OCI-M2 (cell line): ENCODE measurements at regions not wholly inside any gene's neighbourhood (a gene's known extent, or its start where the extent isn't known, plus 50 kb on each side); places are given as distances from the start of the nearest gene placed in this dataset.
"Not testable (repeated sequence)": the region's sequence is repeated elsewhere in the genome, so short reads cannot be mapped to it uniquely, and the experiment has no call there.

Experiments used
- DNase-seq: peaks from one replicate; lab custom pipeline; 2025; ENCODE audit not compliant: unreplicated experiment; lab: John Stamatoyannopoulos, UW

DNA sequence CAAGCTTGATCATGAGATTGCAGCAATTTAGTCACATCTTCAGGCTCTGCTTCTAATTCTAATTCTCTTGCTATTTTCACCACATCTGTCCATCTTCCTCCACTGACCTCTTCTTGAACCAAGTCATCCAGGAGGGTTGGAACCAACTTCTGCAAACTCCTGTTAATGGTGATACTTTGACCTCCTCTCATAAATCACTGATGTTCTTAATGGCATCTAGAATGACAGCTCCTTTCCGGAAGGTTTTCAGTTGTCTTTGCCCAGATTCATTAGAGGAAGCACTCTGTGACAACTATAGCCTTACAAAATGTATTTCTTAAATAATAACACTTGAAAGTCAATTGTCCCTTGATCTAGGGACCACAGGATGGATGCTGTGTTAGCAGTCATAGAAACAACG lies 136.2 kb downstream of the IGLL1 start:
- DNase-seq, result not testable (repeated sequence)

DNA sequence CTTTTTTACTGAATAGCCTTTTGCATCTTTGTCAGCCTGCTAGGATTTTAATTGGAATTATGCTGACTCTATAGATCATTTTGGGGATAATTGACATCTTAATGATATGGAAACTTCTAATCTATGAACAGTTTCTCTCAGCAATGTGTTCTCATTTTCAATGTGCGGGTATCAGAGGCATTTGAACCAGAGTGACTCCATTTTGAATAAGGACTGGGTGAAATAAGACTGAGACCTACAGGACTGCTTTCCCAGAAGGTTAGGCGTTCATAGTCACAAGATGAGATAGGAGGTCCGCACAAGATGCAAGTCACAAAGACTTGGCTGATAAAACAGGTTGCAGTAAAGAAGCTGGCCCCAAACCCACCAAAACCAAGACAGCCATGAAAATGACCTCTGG lies 140.5 kb downstream of the IGLL1 start:
- not testable (repeated sequence) for DNase-seq

DNA sequence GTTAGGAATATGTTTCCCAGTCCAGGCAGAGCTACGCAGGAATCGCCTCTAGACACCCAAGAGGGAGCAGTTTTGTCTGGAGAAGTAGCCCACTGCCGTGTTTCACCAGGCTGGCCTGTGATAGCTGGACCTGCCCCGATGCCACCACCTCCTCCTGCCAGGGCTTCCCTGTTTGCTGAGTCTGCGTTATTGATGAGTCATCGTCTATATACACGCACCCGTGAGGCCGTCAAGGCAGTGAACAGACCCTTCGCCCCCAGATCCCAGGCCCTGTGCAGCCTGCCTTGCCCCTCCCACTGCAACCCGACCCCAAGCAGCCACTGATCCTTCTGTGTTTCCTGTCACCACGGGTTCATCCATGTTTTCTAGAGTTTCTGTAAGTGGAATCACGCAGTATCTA lies 141.9 kb downstream of the IGLL1 start:
- DNase-seq, result no peak

DNA sequence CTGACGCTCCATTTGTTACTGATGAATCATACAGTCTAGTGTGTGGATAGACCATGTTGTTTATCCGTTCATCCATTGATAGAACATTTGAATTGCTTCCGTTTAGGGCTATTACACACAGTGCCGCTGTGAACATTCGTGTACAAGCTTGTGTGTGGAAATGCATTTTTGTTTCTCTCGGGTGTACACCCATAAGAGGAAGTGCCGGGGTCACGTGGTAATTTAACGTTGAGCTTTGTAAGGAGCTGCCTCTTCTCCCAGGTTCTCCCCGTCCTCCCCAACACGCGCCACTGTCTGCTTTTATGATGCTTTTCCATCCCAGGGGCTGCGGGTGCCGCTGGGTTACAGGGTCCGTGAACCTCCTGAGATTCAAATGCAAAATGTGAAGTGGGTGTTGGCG lies 142.3 kb downstream of the IGLL1 start:
- DNase-seq, result no peak

DNA sequence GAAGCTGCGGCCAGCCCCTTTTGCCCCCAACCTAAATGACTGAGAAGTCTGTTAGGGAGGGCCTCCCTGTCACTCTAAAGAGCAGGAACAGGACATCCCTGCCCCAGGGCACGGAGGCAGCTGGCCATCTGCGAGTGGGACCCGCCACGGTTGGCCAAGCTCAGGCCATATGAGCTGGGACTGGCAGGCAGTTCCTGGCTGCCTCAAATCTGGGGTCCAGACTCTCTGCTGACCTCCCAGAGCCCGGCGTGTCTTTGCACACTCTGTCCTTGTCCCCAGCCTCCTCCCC lies 143.0 kb downstream of the IGLL1 start:
- DNase-seq, result not testable (repeated sequence)

DNA sequence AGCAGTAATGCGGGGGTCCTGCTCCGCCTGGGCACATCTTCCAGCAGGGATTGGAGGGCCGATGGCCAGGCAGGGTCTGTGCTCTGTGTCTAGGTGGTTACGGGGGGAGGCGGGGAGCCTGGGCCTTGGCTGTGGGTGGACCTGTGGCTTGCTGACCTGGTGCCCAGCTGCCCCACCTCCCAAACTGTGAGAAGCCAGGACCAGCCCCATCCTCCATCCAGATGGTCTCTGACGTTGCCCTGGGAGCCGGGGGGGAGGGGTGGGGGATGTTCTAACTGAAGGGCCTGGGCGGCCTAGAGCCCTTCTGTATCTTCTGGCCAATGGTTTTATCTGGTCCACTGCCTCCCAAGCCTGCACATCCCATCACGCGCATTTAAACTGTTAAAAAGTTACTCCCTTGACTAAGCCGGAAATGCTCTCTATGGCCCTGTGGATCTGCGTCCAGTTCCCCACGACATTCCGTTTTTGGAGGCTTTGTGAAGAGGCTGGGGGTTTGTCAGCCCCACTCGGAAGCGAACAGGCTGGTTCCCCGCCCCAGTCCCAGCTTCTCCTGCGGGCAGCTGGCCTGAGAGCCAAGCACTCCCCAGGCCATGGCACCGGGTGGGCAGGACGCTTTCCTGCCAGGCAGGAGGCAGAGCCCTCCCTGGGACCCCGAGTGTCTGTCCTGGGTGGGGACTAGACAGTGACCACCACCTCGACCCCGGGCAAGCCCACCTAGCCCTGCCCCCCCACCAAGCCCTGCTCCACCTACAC lies 143.6 kb downstream of the IGLL1 start:
- not testable (repeated sequence) for DNase-seq

DNA sequence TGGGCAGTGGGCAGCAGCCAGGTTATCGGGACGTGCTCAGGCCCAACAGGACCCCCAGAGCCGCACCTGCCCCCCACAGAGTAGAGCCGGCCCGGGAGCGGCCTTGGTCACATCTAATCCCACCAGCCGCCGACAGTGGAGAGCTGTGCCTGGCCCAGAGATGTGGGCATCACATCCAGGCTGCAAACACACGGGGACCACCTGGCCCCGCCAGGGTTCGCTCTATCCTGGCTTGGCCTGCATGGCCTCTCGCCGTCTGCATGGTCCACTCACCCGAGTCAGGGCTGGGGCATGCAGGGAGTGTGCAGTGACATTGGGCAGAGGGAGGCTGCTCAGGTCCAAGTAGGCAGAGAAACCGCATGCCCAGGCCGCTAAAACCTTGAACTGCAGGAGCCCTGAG lies 144.9 kb downstream of the IGLL1 start:
- not testable (repeated sequence) for DNase-seq

DNA sequence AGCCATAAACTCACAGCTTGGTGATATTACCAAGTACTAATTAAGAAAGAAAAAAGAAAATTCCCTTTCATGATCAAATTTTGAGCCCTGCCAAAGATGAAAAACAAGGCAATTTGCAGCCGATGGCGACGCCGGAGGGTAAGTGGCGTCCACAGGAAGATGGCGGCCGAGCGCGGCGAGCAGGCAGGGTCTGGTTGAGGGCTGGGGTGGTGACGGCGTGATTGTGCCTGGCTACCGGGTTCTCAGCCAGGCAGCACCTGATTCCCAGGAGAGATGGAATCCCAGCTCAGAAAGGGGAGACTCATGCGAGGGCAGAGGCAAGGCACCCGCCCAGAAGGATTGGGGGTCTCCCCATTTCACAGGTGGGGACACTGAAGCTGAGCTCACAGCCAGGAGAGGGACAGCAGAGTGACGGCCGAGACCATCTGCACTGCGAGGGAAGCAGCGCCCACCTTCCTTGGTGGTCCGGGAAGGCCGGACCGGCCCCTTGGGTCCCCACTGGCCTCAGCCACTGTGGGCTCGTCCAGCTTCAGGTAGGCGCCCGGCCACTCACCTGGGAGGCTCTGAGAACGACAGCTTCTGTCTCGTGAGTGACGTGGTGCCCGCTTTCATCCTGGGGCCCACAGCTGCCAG lies 145.8 kb downstream of the IGLL1 start:
- not testable (repeated sequence) for DNase-seq

DNA sequence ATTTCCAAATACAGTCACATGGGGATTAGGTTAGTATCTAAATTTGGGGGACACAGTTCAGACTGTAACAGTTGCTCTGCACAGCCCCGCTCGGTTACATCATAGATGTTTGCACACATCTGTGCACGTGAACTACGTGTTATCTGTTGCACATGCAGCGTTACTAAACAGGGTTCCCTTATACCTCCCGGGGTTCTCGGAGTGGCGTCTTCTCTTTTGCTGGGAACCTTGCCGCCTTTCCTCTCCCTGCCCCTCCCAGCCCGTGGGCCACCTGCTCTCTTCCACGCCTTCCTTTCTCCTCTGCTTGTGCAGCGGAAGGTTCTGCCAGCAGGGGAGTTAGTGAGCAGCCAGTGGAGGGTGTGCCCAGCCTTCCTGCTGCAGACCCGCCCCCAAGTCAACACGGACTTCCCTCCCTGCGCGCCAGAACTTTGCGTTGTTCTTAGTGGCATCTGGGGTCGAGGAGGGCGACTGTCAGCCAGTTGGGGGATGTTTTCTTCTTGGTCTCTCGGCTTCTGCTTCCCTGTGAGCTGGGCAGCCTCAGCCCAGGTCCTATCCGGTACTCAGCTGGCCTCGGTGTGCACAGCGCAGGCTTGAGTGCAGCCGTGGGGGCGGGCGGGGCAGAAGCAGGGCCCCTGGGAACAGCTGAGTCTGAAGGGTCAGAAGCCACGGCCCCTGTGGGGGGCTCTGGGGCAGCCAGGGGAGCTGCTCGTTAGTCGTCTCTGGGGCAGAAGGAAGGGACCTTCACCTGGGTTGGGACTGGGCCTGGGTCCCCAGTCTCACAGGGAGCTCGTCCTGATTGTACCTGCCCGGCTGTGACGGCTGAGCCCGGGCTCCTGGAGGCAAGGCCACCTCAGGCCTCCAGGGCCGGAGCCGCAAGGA lies 146.7 kb downstream of the IGLL1 start:
- DNase-seq, result not testable (repeated sequence)

DNA sequence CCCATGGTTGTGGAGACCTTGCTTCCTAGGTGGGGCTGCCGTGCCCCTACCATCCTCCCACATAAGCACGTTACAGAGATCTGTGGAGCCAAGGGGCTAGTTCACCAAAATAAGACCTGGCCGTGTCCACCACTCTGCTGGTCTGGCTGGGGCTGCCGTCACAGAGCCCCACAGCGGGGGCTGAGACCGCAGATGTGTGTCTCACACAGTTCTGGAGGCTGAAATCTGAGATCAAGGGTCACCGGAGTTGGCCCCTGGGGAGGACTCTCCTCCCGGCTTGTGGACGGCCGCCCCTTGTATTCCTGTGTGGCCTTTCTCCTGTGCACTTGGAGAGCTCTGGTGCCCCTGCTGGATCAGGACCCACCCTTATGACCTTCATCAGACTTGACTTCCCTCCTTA lies 147.4 kb downstream of the IGLL1 start:
- not testable (repeated sequence) for DNase-seq

DNA sequence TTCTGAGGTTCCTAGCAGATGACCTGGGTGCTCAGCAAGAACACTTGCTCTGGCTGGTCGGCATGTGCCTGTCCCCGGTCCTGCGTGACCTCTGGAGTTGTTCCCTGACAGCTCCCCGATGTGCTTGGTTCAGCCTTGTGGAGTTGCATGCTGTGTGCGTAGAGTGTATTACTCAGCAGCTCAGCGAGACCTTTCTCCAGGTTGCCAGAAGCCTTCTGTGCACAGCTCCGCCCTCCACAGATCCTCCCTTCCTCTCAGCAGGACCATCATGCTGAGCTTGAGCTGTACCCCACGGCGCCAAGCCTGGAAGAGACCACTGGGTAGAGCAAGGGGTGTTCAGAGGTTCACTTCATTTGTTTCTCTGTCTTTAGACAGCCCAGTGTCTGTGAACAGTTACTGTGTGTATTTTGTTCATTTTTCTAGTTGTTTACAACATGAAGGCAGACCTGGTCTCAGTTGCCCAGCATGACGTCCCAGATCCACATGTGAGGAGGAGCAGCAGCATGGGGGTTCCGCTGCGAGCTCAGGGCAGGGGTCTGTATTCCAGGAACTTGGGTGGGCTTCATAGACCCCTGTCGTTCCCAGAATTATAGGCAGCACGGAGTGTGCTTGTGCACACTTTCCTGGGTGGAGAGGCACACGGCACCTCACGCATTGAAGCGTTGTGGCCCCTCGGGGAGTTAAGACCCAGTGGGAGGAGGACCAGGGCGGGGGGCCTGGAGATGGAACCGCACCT lies 148.6 kb downstream of the IGLL1 start:
- no peak for DNase-seq

DNA sequence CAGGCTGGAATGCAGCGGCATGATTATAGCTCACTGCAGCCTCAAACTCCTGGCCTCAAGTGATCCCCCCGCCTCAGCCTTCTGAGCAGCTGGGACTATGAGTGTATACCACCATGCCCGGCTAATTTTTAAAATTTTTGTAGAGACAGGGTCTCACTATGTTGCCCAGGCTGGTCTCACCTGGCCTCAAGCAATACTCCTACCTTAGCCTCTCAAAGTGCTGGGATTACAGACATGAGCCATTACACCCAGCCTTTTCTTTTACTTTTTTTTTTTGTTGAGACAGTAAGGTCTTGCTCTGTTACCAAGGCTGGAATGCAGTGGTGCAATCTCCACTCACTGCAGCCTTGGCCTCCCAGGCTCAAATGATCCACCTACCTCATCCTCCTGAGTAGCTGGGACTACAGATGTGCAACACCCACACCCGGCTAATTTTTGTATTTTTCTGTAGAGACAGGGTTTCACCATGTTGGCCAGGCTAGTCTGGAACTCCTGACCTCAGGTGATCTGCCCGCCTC lies 155.5 kb downstream of the IGLL1 start:
- not testable (repeated sequence) for DNase-seq

DNA sequence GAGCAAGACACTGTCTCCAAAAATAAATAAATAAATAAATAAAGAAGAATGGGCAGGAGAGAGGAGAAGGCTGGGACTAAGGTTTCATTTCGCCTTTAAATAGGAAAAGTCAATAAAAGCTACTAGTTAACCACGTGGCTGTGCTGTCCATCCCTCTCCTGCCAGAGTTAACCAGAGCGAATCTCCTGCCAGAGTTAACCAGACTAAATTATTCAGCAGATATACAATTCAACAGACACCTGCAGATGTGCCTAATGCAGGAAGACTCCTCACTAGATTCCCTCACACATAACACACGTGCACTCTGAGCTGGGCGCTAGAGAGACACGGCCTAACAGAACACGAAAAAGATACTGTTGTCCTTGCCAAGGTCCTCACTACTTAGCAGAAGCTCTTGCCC lies 156.1 kb downstream of the IGLL1 start:
- DNase-seq, result no peak

DNA sequence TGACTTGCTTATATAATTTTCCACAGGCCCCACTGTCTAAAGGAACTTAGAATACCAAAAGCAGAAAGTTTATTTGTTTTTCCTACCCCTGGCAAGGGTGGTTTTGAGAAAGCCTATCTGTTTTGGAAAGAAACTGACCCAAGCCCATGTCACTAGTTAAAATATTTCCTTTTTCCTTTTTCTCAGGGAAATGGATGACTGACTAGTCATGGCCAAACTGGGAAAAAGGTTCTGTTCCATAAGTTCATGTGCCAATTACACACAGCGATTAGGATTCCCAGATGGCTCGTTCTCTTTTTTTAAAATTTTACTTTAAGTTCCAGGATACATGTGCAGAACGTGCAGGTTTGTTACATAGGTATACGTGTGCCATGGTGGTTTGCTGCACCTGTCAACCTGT lies 157.8 kb downstream of the IGLL1 start:
- DNase-seq, result not testable (repeated sequence)

DNA sequence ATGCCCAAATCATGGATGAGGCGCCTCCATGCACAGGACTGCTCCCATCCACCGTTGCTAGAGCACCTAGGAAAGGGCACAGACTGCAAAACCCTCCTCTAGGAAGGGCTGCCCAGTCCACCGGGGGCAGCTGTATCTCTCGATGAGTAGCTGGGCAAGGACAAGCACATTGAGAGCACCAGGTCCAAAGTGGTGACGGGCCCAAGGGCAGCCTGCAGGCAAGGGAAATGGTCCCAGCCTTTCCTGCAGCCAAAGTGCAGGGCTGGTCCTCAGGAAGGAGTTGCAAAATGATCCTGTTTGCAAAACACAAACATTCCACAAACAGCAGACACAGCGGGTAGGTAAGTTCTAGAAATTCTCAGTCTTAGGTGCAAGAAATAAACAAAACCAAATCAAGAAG lies 158.8 kb downstream of the IGLL1 start:
- not testable (repeated sequence) for DNase-seq

DNA sequence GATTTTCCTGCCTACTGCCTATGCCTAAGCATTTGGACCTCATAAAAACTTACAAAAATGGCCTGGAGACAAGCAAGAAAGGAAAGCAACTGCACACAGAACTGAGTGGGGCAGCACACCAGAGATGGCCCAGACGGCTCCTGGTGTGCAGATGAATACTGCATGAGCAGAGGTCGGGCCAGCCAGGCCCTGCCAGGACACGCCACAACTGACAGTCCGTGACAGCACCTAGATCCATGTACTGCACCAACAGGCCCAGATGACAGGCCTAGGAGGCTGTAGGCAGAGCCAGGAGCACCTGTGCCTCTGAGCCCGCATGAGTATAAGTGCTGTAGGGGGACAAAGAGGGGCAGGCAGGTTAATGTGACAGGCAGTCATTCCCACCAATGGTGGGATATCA lies 160.2 kb downstream of the IGLL1 start:
- no peak for DNase-seq

DNA sequence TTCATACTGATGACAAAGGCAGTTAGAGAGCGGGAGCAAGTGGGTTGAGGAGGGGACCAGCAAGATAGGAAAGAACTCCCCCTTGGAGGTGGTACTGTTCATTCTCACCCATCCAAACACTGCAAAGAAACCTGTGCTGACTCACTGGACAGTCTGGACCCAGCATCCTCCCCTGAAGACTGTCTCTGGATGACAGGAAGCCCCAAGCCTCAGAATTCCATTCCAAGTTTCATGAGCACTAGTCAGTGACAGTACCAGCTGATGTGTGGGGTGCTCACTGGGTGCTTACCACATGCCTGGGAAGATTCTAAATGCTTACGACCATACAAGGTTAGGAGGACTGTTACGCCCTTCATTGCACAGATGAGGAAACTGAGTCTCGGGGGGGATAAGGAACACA lies 160.9 kb downstream of the IGLL1 start:
- no peak for DNase-seq

DNA sequence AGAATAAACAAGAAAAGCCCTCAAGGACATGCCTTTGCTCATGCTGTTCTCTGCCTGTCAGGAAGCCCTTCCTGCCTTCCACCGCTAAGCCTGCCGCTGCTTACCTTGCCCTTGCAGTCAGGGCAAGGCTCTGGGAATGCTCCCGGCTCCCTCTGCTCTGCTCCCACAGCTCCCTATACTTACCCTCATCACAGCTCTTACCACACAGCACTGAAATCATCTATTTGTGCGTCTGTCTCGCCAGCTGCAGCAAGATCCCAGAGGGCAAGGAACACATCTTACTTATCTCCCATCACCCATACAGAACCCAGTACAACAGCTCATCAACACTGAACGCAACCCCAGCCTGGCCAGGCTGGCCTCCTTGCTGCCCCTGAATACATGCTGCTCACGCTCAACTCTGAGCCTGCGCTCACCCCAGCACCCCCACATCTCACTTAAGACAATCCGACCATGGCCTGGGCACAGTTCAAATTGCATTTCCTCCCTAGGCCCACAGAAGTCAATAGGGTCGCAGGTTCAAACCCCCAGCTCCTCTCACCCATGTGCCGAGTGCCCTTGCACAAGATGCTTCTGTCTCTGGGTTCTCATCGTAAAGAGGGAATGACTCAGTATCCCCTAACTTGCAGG lies 161.8 kb downstream of the IGLL1 start:
- DNase-seq, result no peak

DNA sequence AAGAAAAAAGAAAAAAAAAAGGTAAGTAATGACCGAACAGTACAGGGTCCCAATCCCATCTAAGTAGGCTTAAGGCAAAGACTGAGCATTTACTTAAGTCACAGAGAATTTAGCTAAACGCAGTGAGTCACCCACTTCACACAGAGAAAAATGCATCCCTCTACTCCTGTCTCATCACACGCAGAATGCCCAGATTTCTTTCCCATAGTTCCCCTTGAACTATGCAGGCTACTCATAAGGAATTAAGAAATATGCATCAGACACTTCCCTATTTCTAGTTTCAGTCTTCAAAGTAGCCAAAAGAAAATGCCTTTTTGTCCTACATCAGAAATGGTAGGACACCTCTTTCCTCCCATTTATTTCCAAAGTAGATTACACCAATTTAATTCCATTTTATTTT lies 162.8 kb downstream of the IGLL1 start:
- DNase-seq, result not testable (repeated sequence)

DNA sequence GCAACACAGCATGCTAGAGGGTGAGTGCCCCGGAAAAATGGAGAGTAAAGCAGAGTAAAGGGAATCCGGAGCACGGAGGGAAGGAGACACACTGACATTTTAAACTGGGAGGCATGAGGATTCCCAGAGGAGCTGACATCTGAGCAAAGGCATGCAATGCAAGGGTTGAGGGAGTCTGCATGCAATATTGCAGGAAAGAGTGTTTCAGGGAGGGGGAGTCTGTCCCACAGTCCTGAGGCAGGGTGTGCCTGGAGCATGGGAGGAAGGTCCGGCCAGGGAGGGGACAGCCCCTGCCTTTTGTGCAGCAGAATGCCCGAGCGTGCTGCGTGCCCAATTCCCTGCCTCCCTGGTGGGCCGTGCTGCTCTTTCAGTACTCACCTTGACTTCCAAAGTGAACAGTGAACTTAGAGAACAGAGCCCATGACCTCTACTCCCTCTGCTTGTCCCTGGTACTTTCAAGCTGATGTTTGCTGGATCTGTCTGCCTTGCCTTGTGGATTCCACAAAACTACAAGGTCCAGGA lies 163.9 kb downstream of the IGLL1 start:
- not testable (repeated sequence) for DNase-seq
